SU-DHL-6 (cell line): ENCODE measurements at regions not wholly inside any gene's neighbourhood (a gene's known extent, or its start where the extent isn't known, plus 50 kb on each side); places are given as distances from the start of the nearest gene placed in this dataset.

Experiments
- CTCF ChIP-seq: fragments of 200-600 bp; sonication (generic); IDR thresholded peaks from one replicate; pipeline ENCODE4 v1.5.1; 2017; ENCODE audit warnings: antibody characterized with exemption, mild to moderate bottlenecking, low read length, moderate library complexity; ENCODE audit not compliant: insufficient read depth, poor library complexity, severe bottlenecking
- EZH2phosphoT487 ChIP-seq: fragments of 200-600 bp; sonication (generic), shearing (Covaris generic); conservative IDR thresholded peaks from 2 replicates; pipeline ENCODE4 v1.6.1; 2018; ENCODE audit warnings: mild to moderate bottlenecking, antibody characterized with exemption, low read length, moderate library complexity, mixed read lengths

GRCh38 chr15:62472616-62473299 is 307.7 kb upstream of the C2CD4B start:
- TF ChIP-seq CTCF (no peak), EZH2phosphoT487 (no peak)
